ENCODE measurements at regions not wholly inside any gene's neighbourhood (a gene's known extent, or its start where the extent isn't known, plus 50 kb on each side); places are given as distances from the start of the nearest gene placed in this dataset.

GRCh38 chrX:95383778-95384177 is 1300.9 kb upstream of the DIAPH2 start:
- no peak for TF ChIP-seq CTCF (IDR thresholded peaks at IDR 0.05)
- H3K9me3 ChIP-seq: no peaks in the 10 kb centered on the region
- no peaks in the 10 kb centered on the region for H3K27me3 ChIP-seq
- DNase-seq (ENCODE audit: low spot score): no peak
- no peaks in the 10 kb centered on the region for H3K4me1 ChIP-seq
- H3K4me3 ChIP-seq: no peak overlapping the region
- no peaks in the 10 kb centered on the region for H3K36me3 ChIP-seq
- no peak overlapping the region for H3K27ac ChIP-seq

GRCh38 chrX:95427389-95427788 is 1257.3 kb upstream of the DIAPH2 start:
- DNase-seq (ENCODE audit: low spot score): no peak
- no peaks in the 10 kb centered on the region for H3K4me1 ChIP-seq
- no peak overlapping the region for H3K27ac ChIP-seq
- H3K27me3 ChIP-seq: no peaks in the 10 kb centered on the region
- H3K36me3 ChIP-seq: no peaks in the 10 kb centered on the region
- no peak for TF ChIP-seq CTCF (IDR thresholded peaks at IDR 0.05)
- H3K9me3 ChIP-seq: no peaks in the 10 kb centered on the region
- H3K4me3 ChIP-seq: no peak overlapping the region

- Histone ChIP-seq H3K9me3 (no peaks in the 10 kb centered on the region), H3K4me1 (no peaks in the 10 kb centered on the region), H3K4me3 (no peak overlapping the region), H3K27me3 (no peaks in the 10 kb centered on the region), H3K36me3 (no peaks in the 10 kb centered on the region), H3K27ac (no peak overlapping the region)
- DNase-seq (ENCODE audit: low spot score): no peak
- TF ChIP-seq CTCF (IDR thresholded peaks at IDR 0.05): no peak
Measured at GRCh38 chrX:95435198-95435597, 1249.4 kb upstream of the DIAPH2 start.

- no peak for DNase-seq (ENCODE audit: low spot score)
Measured at GRCh38 chrX:95441836-95442235, 1242.8 kb upstream of the DIAPH2 start.

GRCh38 chrX:95484781-95485180 is 1199.9 kb upstream of the DIAPH2 start:
- TF ChIP-seq CTCF (IDR thresholded peaks at IDR 0.05): no peak
- Histone ChIP-seq H3K36me3 (no peaks in the 10 kb centered on the region), H3K9me3 (no peaks in the 10 kb centered on the region), H3K4me1 (no peaks in the 10 kb centered on the region), H3K27ac (no peak overlapping the region), H3K27me3 (no peaks in the 10 kb centered on the region), H3K4me3 (no peak overlapping the region)
- no peak for DNase-seq (ENCODE audit: low spot score)

More at GRCh38 chrX:95441836-95442235, 1242.8 kb upstream of the DIAPH2 start:
- Histone ChIP-seq H3K36me3 (no peaks in the 10 kb centered on the region), H3K9me3 (no peaks in the 10 kb centered on the region), H3K27ac (no peak overlapping the region), H3K27me3 (no peaks in the 10 kb centered on the region), H3K4me1 (no peaks in the 10 kb centered on the region), H3K4me3 (no peak overlapping the region)
- TF ChIP-seq CTCF (IDR thresholded peaks at IDR 0.05): no peak

- Histone ChIP-seq H3K4me1 (no peaks in the 10 kb centered on the region), H3K27me3 (no peaks in the 10 kb centered on the region), H3K27ac (no peak overlapping the region), H3K36me3 (no peaks in the 10 kb centered on the region), H3K9me3 (peaks cover 0 to 13% of the 10 kb centered on the region in 2 donors), H3K4me3 (no peak overlapping the region)
- TF ChIP-seq CTCF (IDR thresholded peaks at IDR 0.05): no peak
- no peak for DNase-seq (ENCODE audit: low spot score)
Measured at GRCh38 chrX:95505721-95506120, 1178.9 kb upstream of the DIAPH2 start.

All from right atrium auricular region (tissue), 2 donors.